RWPE1 (cell line): ENCODE measurements at regions not wholly inside any gene's neighbourhood (a gene's known extent, or its start where the extent isn't known, plus 50 kb on each side); places are given as distances from the start of the nearest gene placed in this dataset.

ENCODE experiments used
- CTCF ChIA-PET: fragments of 350-600 bp; sonication (Branson Sonifier 250); formaldehyde crosslinking; extraction: SDS; loops from one replicate; lab custom pipeline; 2021; lab: Yijun Ruan, JAX
- POLR2A ChIA-PET: fragments of 400-600 bp; formaldehyde crosslinking; extraction: SDS; loops from one replicate; lab custom pipeline; 2020; ENCODE audit warnings: antibody characterized with exemption; ENCODE audit not compliant: low non-redundant PET; lab: Yijun Ruan, JAX
- DNase-seq: peaks from one replicate; pipeline ENCODE4 v3.0.0; 2012; ENCODE audit warnings: low spot score
- H3K27ac ChIP-seq: fragments of 450-650 bp; 2 replicates; pipeline ENCODE4 v1.5.1; 2017
- CTCF ChIP-seq: fragments of 450-650 bp; conservative IDR thresholded peaks from 2 replicates; pipeline ENCODE4 v1.5.1; 2017; ENCODE audit warnings: low read depth, mild to moderate bottlenecking

GRCh38 chr4:111618908-111619307 is 526.3 kb upstream of the FAM241A start:
- CTCF ChIA-PET, result no interaction called here
- POLR2A ChIA-PET, result no interaction called here
- TF ChIP-seq CTCF, result no peak
- H3K27ac ChIP-seq, result no peak overlapping the region
- DNase-seq, result no peak

GRCh38 chr4:111628437-111628836 is 516.8 kb upstream of the FAM241A start:
- CTCF ChIA-PET, result no interaction called here
- no peak for TF ChIP-seq CTCF
- H3K27ac ChIP-seq, result no peak overlapping the region
- POLR2A ChIA-PET, result no interaction called here
- no peak for DNase-seq

GRCh38 chr4:111630705-111631104 is 514.5 kb upstream of the FAM241A start:
- POLR2A ChIA-PET, result no interaction called here
- DNase-seq, result no peak
- CTCF ChIA-PET, result interaction anchor here (0.6 to 0.8 kb wide), 6 partner anchors 13 to 1009 kb away, joined by 3 to 5 read pairs (median 4); no protein-coding TSS in a partner anchor
- TF ChIP-seq CTCF, result peak; percentile 27
- no peak overlapping the region for H3K27ac ChIP-seq

GRCh38 chr4:111631215-111631999 is 513.8 kb upstream of the FAM241A start:
- H3K27ac ChIP-seq, result no peak overlapping the region
- ChIA-PET CTCF (interaction anchor here (0.6 to 1.2 kb wide), 8 partner anchors 10 to 1165 kb away, joined by 3 to 7 read pairs (median 3); no protein-coding TSS in a partner anchor), POLR2A (no interaction called here)
- peak; percentile 22; the same call in 1 of the 2 replicates for TF ChIP-seq CTCF
- no peak for DNase-seq

- no peak for DNase-seq
- H3K27ac ChIP-seq, result no peak overlapping the region
- TF ChIP-seq CTCF, result no peak
- POLR2A ChIA-PET, result no interaction called here
- CTCF ChIA-PET, result interaction anchor here (0.6 to 1.2 kb wide), 3 partner anchors 222 to 981 kb away, joined by 3 read pairs; no protein-coding TSS in a partner anchor
These were observed 512.6 kb upstream of the FAM241A start for GRCh38 chr4:111632641-111633151.

GRCh38 chr4:111633663-111634266 is 511.5 kb upstream of the FAM241A start:
- TF ChIP-seq CTCF, result no peak
- POLR2A ChIA-PET, result no interaction called here
- no peak for DNase-seq
- CTCF ChIA-PET, result no interaction called here
- no peak overlapping the region for H3K27ac ChIP-seq
